GM12878 (cell line): ENCODE measurements at regions not wholly inside any gene's neighbourhood (a gene's known extent, or its start where the extent isn't known, plus 50 kb on each side); places are given as distances from the start of the nearest gene placed in this dataset.

Source experiments
- ATAC-seq: fragments of 200-7000 bp; cut with Tn5 transposase; 3 replicates; pipeline ENCODE4 v1.9.1; 2020; ENCODE audit warnings: mild to moderate bottlenecking, moderate library complexity
- BruUV-seq: library from RNA; stranded (reverse); fragments of 400-500 nt; replicated peaks from 2 replicates; lab custom pipeline; 2021; lab: Mats Ljungman, UMichigan
- CTCF ChIA-PET: fragments of 300-600 bp; sonication (Branson Sonifier 250); formaldehyde crosslinking; extraction: SDS; loops from one replicate; lab custom pipeline; 2021; ENCODE audit warnings: inconsistent platforms; lab: Yijun Ruan, JAX
- POLR2A ChIA-PET: fragments of 350-600 bp; formaldehyde crosslinking; extraction: SDS; loops from one replicate; lab custom pipeline; 2021; ENCODE audit warnings: inconsistent platforms; lab: Charles Lee
- RAD21 ChIA-PET: fragments of 300-600 bp; sonication (Branson Sonifier 250); formaldehyde crosslinking; loops from one replicate; lab custom pipeline; 2023; ENCODE audit warnings: antibody characterized with exemption; ENCODE audit not compliant: unreplicated experiment; lab: Charles Lee
- SMC1A ChIA-PET: fragments of 300-600 bp; sonication (Branson Sonifier 250); formaldehyde crosslinking; loops from one replicate; lab custom pipeline; 2023; ENCODE audit not compliant: unreplicated experiment, uncharacterized antibody; lab: Charles Lee
- DNase-seq: peaks from one replicate; pipeline ENCODE4 v3.0.0-alpha.2; 2011; ENCODE audit warnings: low read depth, low spot score
- FAIRE-seq: peaks from 3 replicates; lab custom pipeline; 2011; peaks lifted over from hg19 to GRCh38; lab: Jason Lieb, UNC
- H2AFZ ChIP-seq: 2 replicates; pipeline ENCODE4 v1.6.0; 2011; ENCODE audit warnings: low read depth, low read length, control low read depth; ENCODE audit not compliant: control insufficient read depth
- H3K27ac ChIP-seq: 2 replicates; pipeline ENCODE4 v1.5.1; 2011; ENCODE audit warnings: control low read depth; ENCODE audit not compliant: control insufficient read depth, insufficient read depth
- H3K27me3 ChIP-seq, 2 experiments: replicated peaks in 1 of 2; 2 replicates each; pipeline versions ENCODE4 v1.6.0 to v1.6.1; 2011; ENCODE audit warnings: low read length in 1 of 2; ENCODE audit not compliant: control insufficient read depth in 2 of 2, insufficient read depth in 2 of 2
- H3K36me3 ChIP-seq, 2 experiments: 2 replicates each; pipeline ENCODE4 v1.5.1; 2011; ENCODE audit warnings: low read length in 1 of 2; ENCODE audit not compliant: control insufficient read depth in 2 of 2, insufficient read depth in 2 of 2
- H3K4me1 ChIP-seq: 2 replicates; pipeline ENCODE4 v1.6.1; 2011; ENCODE audit warnings: mild to moderate bottlenecking, low read length, moderate library complexity, mixed read lengths; ENCODE audit not compliant: control insufficient read depth, insufficient read depth
- H3K4me2 ChIP-seq: 2 replicates; pipeline ENCODE4 v1.6.0; 2011; ENCODE audit warnings: control low read depth; ENCODE audit not compliant: control insufficient read depth, insufficient read depth
- H3K4me3 ChIP-seq: fragments of 200-600 bp; sonication (generic); 2 replicates; pipeline ENCODE4 v1.5.1; 2016
- H3K79me2 ChIP-seq: 2 replicates; pipeline ENCODE4 v1.6.0; 2011; ENCODE audit warnings: low read length; ENCODE audit not compliant: control insufficient read depth, insufficient read depth
- H3K9ac ChIP-seq: 2 replicates; pipeline ENCODE4 v1.8.0; 2011; ENCODE audit warnings: low read length, control low read depth, mixed read lengths; ENCODE audit not compliant: control insufficient read depth, insufficient read depth
- H3K9me3 ChIP-seq: replicated peaks from 3 replicates; pipeline ENCODE4 v1.5.1; 2011; ENCODE audit warnings: mild to moderate bottlenecking, low read length; ENCODE audit not compliant: control insufficient read depth, insufficient read depth
- H4K20me1 ChIP-seq: 2 replicates; pipeline ENCODE4 v1.6.0; 2011; ENCODE audit not compliant: control insufficient read depth, insufficient read depth
- GATAD2B ChIP-seq: fragments of 450-650 bp; conservative IDR thresholded peaks from 2 replicates; pipeline ENCODE4 v1.6.1; 2017; ENCODE audit warnings: low read depth, mild to moderate bottlenecking, moderate library complexity
- IKZF2 ChIP-seq, 2 experiments: fragments of 450-650 bp; IDR thresholded peaks; 2 replicates each; pipeline ENCODE4 v1.6.1; 2017; ENCODE audit warnings: mild to moderate bottlenecking in 2 of 2, moderate library complexity in 2 of 2
- KAT2A ChIP-seq: conservative IDR thresholded peaks from 2 replicates; pipeline ENCODE4 v1.6.1; 2011; ENCODE audit warnings: low read depth, low read length; ENCODE audit not compliant: control insufficient read depth
- NFYA ChIP-seq: IDR thresholded peaks from 2 replicates; pipeline ENCODE4 v1.6.1; 2011; ENCODE audit warnings: low read depth, mild to moderate bottlenecking, low read length, improper control_type of control experiment, borderline replicate concordance
- PAX5 ChIP-seq: IDR thresholded peaks from 2 replicates; pipeline ENCODE4 v1.6.1; 2011; ENCODE audit warnings: low read depth, low read length, borderline replicate concordance
- RBBP5 ChIP-seq: fragments of 200-600 bp; sonication (generic); conservative IDR thresholded peaks from 2 replicates; pipeline ENCODE4 v1.6.1; 2016
- SMAD5 ChIP-seq: IDR thresholded peaks from 2 replicates; pipeline ENCODE4 v1.6.1; 2016; ENCODE audit warnings: antibody characterized with exemption, low read depth
- SREBF2 ChIP-seq: IDR thresholded peaks from 2 replicates; pipeline ENCODE4 v1.6.1; 2012; ENCODE audit warnings: mild to moderate bottlenecking, low read length
- SUZ12 ChIP-seq: fragments of 200-600 bp; sonication (generic); IDR thresholded peaks from one replicate; pipeline ENCODE4 v1.6.1; 2018; ENCODE audit warnings: antibody characterized with exemption, mild to moderate bottlenecking; ENCODE audit not compliant: unreplicated experiment
- WRNIP1 ChIP-seq: IDR thresholded peaks from 2 replicates; pipeline ENCODE4 v1.6.1; 2011; ENCODE audit warnings: low read depth, low read length, improper control_type of control experiment, borderline replicate concordance
- ZNF274 ChIP-seq: IDR thresholded peaks from one replicate; pipeline ENCODE4 v1.8.0; 2011; ENCODE audit not compliant: insufficient read length, insufficient read depth
- ZZZ3 ChIP-seq: IDR thresholded peaks from 2 replicates; pipeline ENCODE4 v1.6.1; 2011; ENCODE audit warnings: low read depth; ENCODE audit not compliant: control insufficient read depth, insufficient read length
- WGBS: methylation state at CpG from one replicate; pipeline ENCODE4 v1.1.6; 2016; ENCODE audit warnings: low lambda C conversion rate; ENCODE audit not compliant: insufficient replicate concordance, insufficient coverage; ENCODE audit errors: missing lambda C conversion rate; 5-methylcytosine and 5-hydroxymethylcytosine counted together
- in situ Hi-C: fragments of 300-500 bp; cut with MboI; formaldehyde crosslinking; loops from 9 replicates; pipeline ENCODE4 v1.14.3; 2018; ENCODE audit warnings: mixed read lengths
- intact Hi-C: fragments of 100-400 bp; cut with micrococcal nuclease; formaldehyde crosslinking; loops from one replicate; pipeline ENCODE4 v1.14.2; 2022; ENCODE audit not compliant: unreplicated experiment
- TF ChIP-seq, protein P1 (sequence below): fragments of 450-650 bp; formaldehyde crosslinking; IDR thresholded peaks from 2 replicates; pipeline ENCODE4 v1.4.0; 2022; ENCODE audit warnings: mild to moderate bottlenecking, moderate library complexity
- TF ChIP-seq, protein P2 (sequence below): IDR thresholded peaks from 2 replicates; pipeline ENCODE4 v1.6.1; 2012; ENCODE audit warnings: low read length, inconsistent platforms
- TF ChIP-seq, protein P3 (sequence below): fragments of 450-650 bp; IDR thresholded peaks from 2 replicates; pipeline ENCODE4 v1.6.1; 2017; ENCODE audit warnings: mild to moderate bottlenecking, moderate library complexity
- TF ChIP-seq, protein P4 (sequence below): fragments of 450-650 bp; IDR thresholded peaks from 2 replicates; pipeline ENCODE4 v1.6.1; 2017; ENCODE audit warnings: low read depth, mild to moderate bottlenecking, moderate library complexity

DNA sequence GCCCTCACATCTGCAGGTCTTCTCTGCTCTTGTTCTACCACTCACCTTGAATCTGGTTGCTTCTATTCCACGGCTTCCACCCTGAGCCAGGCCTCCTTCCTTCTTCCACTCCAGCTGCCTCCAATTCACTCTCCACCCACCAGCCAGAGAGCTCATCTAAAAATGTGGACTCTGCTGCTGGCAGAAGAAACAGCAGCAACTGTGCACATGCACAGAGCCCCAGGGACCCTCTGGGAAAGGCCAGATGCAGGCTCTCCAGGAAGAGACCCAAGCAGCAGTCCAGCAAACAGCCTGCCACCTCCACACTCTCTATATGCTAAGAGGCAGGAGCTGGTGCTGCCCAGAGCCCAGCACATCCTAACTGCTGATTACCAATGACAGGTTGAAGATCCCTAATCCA, 162.6 kb upstream of the TOP1 start:
- Histone ChIP-seq H4K20me1 (no peaks in the 10 kb centered on the region), H3K79me2 (no peaks in the 10 kb centered on the region), H3K36me3 (no peaks in the 10 kb centered on the region), H3K9ac (no peak overlapping the region), H3K4me1 (no peaks in the 10 kb centered on the region), H3K4me2 (no peak overlapping the region), H2AFZ (no peak overlapping the region), H3K9me3 (no peaks in the 10 kb centered on the region), H3K27me3 (peaks cover 0 to 3% of the 10 kb centered on the region in 2 experiments; a peak in 1 of 4 replicates), H3K4me3 (no peak overlapping the region), H3K27ac (no peak overlapping the region)
- ChIA-PET POLR2A (no interaction called here), SMC1A (no interaction called here), CTCF (no interaction called here), RAD21 (no interaction called here)
- DNase-seq (no peak), ATAC-seq (no peak), FAIRE-seq (no peak)
- intact Hi-C loops: no loop called here
- in situ Hi-C loops: no loop called here
- no TSS peak for BruUV-seq
- 0% methylated on average over 1 of the region's 1 CpG for WGBS
- no peak for TF ChIP-seq RBBP5
- no peak for TF ChIP-seq GATAD2B
- TF ChIP-seq SUZ12: no peak
- no peak for TF ChIP-seq ZZZ3
- TF ChIP-seq, protein P1, sequence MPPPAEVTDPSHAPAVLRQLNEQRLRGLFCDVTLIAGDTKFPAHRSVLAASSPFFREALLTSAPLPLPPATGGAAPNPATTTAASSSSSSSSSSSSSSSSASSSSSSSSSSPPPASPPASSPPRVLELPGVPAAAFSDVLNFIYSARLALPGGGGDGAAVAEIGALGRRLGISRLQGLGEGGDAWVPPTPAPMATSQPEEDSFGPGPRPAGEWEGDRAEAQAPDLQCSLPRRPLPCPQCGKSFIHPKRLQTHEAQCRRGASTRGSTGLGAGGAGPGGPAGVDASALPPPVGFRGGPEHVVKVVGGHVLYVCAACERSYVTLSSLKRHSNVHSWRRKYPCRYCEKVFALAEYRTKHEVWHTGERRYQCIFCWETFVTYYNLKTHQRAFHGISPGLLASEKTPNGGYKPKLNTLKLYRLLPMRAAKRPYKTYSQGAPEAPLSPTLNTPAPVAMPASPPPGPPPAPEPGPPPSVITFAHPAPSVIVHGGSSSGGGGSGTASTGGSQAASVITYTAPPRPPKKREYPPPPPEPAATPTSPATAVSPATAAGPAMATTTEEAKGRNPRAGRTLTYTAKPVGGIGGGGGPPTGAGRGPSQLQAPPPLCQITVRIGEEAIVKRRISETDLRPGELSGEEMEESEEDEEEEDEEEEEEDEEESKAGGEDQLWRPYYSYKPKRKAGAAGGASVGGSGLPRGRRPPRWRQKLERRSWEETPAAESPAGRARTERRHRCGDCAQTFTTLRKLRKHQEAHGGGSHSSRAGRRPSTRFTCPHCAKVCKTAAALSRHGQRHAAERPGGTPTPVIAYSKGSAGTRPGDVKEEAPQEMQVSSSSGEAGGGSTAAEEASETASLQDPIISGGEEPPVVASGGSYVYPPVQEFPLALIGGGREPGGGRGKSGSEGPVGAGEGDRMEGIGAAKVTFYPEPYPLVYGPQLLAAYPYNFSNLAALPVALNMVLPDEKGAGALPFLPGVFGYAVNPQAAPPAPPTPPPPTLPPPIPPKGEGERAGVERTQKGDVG (CRISPR knock-in tag): no peak
- no peak for TF ChIP-seq PAX5
- TF ChIP-seq SREBF2: no peak
- TF ChIP-seq, protein P2, sequence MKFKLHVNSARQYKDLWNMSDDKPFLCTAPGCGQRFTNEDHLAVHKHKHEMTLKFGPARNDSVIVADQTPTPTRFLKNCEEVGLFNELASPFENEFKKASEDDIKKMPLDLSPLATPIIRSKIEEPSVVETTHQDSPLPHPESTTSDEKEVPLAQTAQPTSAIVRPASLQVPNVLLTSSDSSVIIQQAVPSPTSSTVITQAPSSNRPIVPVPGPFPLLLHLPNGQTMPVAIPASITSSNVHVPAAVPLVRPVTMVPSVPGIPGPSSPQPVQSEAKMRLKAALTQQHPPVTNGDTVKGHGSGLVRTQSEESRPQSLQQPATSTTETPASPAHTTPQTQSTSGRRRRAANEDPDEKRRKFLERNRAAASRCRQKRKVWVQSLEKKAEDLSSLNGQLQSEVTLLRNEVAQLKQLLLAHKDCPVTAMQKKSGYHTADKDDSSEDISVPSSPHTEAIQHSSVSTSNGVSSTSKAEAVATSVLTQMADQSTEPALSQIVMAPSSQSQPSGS: no peak
- no peak for TF ChIP-seq WRNIP1
- TF ChIP-seq, protein P3, sequence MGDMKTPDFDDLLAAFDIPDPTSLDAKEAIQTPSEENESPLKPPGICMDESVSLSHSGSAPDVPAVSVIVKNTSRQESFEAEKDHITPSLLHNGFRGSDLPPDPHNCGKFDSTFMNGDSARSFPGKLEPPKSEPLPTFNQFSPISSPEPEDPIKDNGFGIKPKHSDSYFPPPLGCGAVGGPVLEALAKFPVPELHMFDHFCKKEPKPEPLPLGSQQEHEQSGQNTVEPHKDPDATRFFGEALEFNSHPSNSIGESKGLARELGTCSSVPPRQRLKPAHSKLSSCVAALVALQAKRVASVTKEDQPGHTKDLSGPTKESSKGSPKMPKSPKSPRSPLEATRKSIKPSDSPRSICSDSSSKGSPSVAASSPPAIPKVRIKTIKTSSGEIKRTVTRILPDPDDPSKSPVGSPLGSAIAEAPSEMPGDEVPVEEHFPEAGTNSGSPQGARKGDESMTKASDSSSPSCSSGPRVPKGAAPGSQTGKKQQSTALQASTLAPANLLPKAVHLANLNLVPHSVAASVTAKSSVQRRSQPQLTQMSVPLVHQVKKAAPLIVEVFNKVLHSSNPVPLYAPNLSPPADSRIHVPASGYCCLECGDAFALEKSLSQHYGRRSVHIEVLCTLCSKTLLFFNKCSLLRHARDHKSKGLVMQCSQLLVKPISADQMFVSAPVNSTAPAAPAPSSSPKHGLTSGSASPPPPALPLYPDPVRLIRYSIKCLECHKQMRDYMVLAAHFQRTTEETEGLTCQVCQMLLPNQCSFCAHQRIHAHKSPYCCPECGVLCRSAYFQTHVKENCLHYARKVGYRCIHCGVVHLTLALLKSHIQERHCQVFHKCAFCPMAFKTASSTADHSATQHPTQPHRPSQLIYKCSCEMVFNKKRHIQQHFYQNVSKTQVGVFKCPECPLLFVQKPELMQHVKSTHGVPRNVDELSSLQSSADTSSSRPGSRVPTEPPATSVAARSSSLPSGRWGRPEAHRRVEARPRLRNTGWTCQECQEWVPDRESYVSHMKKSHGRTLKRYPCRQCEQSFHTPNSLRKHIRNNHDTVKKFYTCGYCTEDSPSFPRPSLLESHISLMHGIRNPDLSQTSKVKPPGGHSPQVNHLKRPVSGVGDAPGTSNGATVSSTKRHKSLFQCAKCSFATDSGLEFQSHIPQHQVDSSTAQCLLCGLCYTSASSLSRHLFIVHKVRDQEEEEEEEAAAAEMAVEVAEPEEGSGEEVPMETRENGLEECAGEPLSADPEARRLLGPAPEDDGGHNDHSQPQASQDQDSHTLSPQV: no peak
- TF ChIP-seq ZNF274: no peak
- no peak for TF ChIP-seq KAT2A
- TF ChIP-seq SMAD5: no peak
- TF ChIP-seq NFYA: no peak
- no peak for TF ChIP-seq IKZF2 (IDR thresholded peaks at IDR 0.05)
- TF ChIP-seq, protein P4, sequence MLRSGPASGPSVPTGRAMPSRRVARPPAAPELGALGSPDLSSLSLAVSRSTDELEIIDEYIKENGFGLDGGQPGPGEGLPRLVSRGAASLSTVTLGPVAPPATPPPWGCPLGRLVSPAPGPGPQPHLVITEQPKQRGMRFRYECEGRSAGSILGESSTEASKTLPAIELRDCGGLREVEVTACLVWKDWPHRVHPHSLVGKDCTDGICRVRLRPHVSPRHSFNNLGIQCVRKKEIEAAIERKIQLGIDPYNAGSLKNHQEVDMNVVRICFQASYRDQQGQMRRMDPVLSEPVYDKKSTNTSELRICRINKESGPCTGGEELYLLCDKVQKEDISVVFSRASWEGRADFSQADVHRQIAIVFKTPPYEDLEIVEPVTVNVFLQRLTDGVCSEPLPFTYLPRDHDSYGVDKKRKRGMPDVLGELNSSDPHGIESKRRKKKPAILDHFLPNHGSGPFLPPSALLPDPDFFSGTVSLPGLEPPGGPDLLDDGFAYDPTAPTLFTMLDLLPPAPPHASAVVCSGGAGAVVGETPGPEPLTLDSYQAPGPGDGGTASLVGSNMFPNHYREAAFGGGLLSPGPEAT: no peak
